IgD-negative memory B cell (primary cell): ENCODE measurements at regions not wholly inside any gene's neighbourhood (a gene's known extent, or its start where the extent isn't known, plus 50 kb on each side); places are given as distances from the start of the nearest gene placed in this dataset.

Experiments
- H3K27ac Mint-ChIP-seq, 3 donors: one replicate each; pipeline ENCODE4 v1.8.0; 2020 to 2022; ENCODE audit warnings: mild to moderate bottlenecking in 3 of 3, mixed read lengths in 3 of 3, moderate library complexity in 1 of 3
- H3K27me3 Mint-ChIP-seq: one replicate; pipeline ENCODE4 v1.8.0; 2021; ENCODE audit warnings: mixed read lengths
- H3K36me3 Mint-ChIP-seq: one replicate; pipeline ENCODE4 v1.8.0; 2020; ENCODE audit warnings: mild to moderate bottlenecking, mixed read lengths
- H3K4me1 Mint-ChIP-seq, 3 donors: one replicate each; pipeline ENCODE4 v1.8.0; 2020 to 2022; ENCODE audit warnings: mixed read lengths in 3 of 3, mild to moderate bottlenecking in 1 of 3
- H3K4me3 Mint-ChIP-seq, 4 donors: one replicate each; pipeline ENCODE4 v1.8.0; 2020 to 2022; ENCODE audit warnings: mild to moderate bottlenecking in 4 of 4, mixed read lengths in 4 of 4, moderate library complexity in 3 of 4
- H3K9me3 Mint-ChIP-seq, 3 donors: one replicate each; pipeline ENCODE4 v1.8.0; 2020 to 2021; ENCODE audit warnings: mixed read lengths in 3 of 3, mild to moderate bottlenecking in 1 of 3

DNA sequence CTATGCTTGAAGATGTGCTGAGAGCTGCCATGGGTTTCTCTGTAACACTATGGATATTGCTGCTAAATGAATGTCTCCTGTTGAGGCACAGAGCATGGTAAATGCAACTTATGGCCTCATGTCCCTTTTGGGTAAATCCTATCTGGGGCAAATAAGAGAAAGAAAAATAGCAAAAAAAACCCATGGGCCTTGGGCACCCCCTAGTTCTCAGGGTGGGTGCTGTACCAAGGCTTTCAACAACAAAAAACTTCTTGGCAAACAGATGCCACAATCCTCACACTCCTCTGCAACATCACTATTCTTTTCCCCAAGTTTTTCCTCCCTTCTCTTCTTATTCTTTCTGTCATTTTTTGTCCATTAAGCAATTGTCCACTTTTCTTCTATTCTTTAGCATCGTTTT, 340.1 kb upstream of the ROBO2 start:
- H3K9me3 Mint-ChIP-seq = peaks cover 6 to 14% (median 7%) of the 10 kb centered on the region in 3 donors
- H3K27me3 Mint-ChIP-seq = no peaks in the 10 kb centered on the region
- H3K4me3 Mint-ChIP-seq = no peak overlapping the region

DNA sequence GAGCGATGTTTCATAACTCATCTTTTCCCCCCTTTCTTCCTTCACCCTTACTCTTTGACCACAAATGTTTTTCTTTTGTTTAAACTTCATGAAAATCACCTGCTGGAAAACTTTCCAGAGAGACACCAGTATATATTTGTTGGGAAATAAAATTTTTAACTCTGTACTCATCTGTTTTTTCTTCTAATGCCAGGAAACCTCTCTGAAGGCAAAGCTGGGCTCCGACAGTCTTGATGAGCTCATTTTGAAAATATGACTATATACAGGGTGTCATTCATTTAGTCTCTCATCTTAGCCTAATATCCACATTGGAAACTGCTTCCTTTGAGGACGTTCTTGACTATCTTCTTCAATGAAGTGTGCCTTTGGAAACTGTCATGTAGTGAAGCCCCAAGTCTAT, 339.6 kb upstream of the ROBO2 start:
- H3K9me3 Mint-ChIP-seq = peaks cover 6 to 16% (median 7%) of the 10 kb centered on the region in 3 donors
- no peaks in the 10 kb centered on the region for H3K36me3 Mint-ChIP-seq
- H3K27ac Mint-ChIP-seq = no peak overlapping the region
- no peaks in the 10 kb centered on the region for H3K27me3 Mint-ChIP-seq
- no peaks in the 10 kb centered on the region for H3K4me1 Mint-ChIP-seq
- no peak overlapping the region for H3K4me3 Mint-ChIP-seq

More for the DNA sequence above, 340.1 kb upstream of the ROBO2 start:
- Mint-ChIP-seq H3K4me1 (no peaks in the 10 kb centered on the region), H3K27ac (no peak overlapping the region), H3K36me3 (no peaks in the 10 kb centered on the region)

DNA sequence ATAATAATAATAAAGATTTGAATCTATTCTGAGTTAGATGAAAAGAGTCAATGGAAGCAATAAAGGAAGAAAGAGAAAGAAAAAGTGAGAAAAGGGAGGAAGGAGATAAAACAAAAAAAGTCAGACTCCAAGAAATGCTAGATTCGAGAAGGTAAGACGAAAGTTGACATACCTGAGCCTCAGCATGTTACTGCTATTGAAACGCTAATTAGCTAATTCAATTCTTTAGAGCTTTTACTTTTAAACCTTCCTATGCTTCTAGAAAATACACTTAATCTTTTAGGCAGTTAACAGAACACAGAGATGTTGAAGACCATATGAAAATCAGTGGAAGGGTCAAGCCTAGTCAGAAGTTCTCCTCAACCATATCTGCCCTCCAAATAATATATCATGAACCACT, 337.2 kb upstream of the ROBO2 start:
- H3K4me3 Mint-ChIP-seq = no peak overlapping the region
- H3K9me3 Mint-ChIP-seq = peaks cover 4 to 17% (median 7%) of the 10 kb centered on the region in 3 donors
- H3K27ac Mint-ChIP-seq = no peak overlapping the region

DNA sequence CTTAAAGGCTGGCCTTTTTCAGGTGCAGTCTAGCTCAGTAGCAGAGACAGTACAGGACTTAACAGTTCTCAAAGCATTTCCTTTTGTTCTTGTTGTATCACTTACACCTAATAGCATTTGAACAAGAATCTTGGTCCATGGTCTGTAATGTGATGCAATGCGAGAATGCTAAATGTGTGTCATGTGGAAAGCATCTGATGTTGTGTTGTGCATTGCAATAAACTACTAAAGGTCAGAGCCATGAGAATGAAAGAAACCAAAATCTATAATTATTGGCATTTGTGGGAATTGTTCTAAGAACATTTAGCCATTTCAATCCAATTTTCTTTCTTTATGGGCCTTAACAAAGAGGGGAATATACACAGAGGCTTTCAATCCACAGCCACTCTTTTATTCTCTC, 324.5 kb upstream of the ROBO2 start:
- H3K4me3 Mint-ChIP-seq = no peak overlapping the region
- H3K9me3 Mint-ChIP-seq = peaks cover 2 to 13% (median 2%) of the 10 kb centered on the region in 3 donors
- H3K36me3 Mint-ChIP-seq = no peaks in the 10 kb centered on the region
- H3K4me1 Mint-ChIP-seq = no peaks in the 10 kb centered on the region
- no peak overlapping the region for H3K27ac Mint-ChIP-seq
- H3K27me3 Mint-ChIP-seq = no peaks in the 10 kb centered on the region

More for the DNA sequence above, 337.2 kb upstream of the ROBO2 start:
- no peaks in the 10 kb centered on the region for H3K36me3 Mint-ChIP-seq
- H3K27me3 Mint-ChIP-seq = no peaks in the 10 kb centered on the region
- H3K4me1 Mint-ChIP-seq = no peaks in the 10 kb centered on the region

DNA sequence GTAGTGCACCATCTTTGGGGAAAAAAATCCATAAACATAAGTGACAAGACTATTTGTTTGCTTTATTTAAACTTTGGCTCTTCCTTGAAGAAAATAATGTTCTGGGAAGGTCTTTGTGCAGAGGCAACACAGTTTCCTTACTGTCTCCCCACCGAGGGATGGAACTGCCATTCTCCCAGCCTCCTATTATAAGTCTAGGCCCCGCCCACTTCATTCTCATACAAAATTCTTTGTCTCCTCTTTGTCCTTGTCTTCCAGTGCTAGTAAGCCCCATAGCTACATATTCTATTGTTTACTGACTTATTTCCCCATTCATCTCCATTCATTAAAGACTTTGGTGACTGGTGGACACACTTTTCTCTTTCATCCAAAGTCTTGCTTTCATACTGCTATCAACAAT, 316.5 kb upstream of the ROBO2 start:
- Mint-ChIP-seq H3K4me1 (no peaks in the 10 kb centered on the region), H3K27me3 (no peaks in the 10 kb centered on the region), H3K9me3 (peaks cover 0 to 6% (median 2%) of the 10 kb centered on the region in 3 donors)

DNA sequence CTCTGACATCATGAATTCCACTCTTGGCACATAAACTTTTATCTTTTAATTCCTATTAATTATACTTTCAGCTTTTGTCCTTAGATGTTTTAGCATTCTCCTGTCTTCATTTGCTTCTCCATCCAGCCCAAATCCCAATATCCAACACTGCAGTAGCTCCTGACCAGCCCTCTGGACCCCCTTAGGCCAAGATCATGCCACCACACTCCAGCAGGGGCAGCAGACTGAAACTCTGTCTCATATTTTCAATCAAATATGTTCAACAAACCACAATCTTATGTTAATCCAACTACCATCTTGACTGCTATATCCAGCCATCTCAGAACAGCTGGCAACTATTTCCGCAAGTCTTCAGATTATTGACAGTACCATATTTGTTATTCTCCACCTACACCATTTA, 315.8 kb upstream of the ROBO2 start:
- Mint-ChIP-seq H3K9me3 (peaks cover 0 to 6% (median 3%) of the 10 kb centered on the region in 3 donors), H3K36me3 (no peaks in the 10 kb centered on the region), H3K27me3 (no peaks in the 10 kb centered on the region), H3K4me3 (no peak overlapping the region), H3K27ac (no peak overlapping the region), H3K4me1 (no peaks in the 10 kb centered on the region)

More for the DNA sequence above, 316.5 kb upstream of the ROBO2 start:
- Mint-ChIP-seq H3K4me3 (no peak overlapping the region), H3K27ac (no peak overlapping the region), H3K36me3 (no peaks in the 10 kb centered on the region)

DNA sequence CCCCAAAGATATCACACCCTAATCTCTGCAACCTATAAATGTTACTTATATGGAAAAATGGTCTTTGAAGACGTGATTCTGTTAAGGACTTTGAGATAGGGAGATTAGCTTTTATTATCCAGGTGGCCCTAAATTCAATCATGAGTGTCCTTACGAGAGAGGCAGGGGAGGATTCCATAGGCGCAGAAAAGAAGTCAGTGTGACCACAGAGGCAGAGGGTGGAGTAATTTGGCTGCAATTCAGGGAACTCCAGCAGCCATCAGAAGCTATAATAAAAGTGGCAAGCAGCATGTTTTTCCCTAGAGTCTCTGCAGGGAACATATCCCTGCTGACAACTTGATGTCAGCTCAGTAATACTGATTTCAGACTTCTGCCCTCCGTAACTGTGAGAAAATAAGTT, 315.2 kb upstream of the ROBO2 start:
- Mint-ChIP-seq H3K27me3 (no peaks in the 10 kb centered on the region), H3K27ac (no peak overlapping the region), H3K9me3 (peaks cover 0 to 6% (median 3%) of the 10 kb centered on the region in 3 donors)

DNA sequence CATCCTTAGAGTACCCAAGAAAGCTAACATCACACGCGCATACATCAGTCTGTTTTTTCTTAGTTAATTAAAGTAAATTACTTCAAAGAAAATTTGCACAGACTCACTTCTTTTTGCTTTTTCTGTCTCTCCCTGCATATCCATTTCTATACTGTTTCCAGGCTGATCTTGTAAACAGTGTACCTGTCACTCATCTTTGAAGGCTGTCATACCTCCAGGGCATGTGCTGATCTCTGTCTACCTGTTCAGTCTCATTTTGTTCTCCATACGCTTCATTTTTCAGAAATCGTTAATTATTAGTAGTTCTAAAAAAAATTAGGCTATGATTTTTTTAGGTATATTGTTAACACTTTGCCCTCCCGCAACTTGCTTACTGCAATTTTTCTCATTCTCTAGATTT, 313.9 kb upstream of the ROBO2 start:
- Mint-ChIP-seq H3K4me3 (no peak overlapping the region), H3K27me3 (no peaks in the 10 kb centered on the region), H3K9me3 (peaks cover 1 to 6% (median 3%) of the 10 kb centered on the region in 3 donors), H3K4me1 (no peaks in the 10 kb centered on the region), H3K36me3 (no peaks in the 10 kb centered on the region), H3K27ac (no peak overlapping the region)

More for the DNA sequence above, 315.2 kb upstream of the ROBO2 start:
- Mint-ChIP-seq H3K36me3 (no peaks in the 10 kb centered on the region), H3K4me1 (no peaks in the 10 kb centered on the region), H3K4me3 (no peak overlapping the region)

DNA sequence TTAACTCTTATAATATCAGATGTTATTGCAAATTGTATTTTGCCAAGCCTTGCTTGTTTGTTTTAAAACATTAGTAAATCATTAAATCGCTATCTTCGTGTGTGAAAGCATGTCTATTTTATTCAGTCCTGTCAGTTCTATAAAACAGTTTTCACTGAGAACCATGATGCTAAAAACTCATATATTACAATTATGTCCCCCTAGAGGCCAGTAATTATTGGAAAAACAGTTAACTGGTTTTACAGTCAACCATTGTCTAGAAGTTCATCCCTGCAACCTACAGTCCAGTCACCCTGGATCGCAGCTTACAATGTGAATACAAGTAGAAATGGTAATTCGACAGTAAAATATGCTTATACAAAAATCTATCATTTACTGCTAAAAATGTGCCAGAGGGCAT, 311.5 kb upstream of the ROBO2 start:
- Mint-ChIP-seq H3K36me3 (peaks cover 2% of the 10 kb centered on the region), H3K4me1 (no peaks in the 10 kb centered on the region), H3K27ac (no peak overlapping the region)

DNA sequence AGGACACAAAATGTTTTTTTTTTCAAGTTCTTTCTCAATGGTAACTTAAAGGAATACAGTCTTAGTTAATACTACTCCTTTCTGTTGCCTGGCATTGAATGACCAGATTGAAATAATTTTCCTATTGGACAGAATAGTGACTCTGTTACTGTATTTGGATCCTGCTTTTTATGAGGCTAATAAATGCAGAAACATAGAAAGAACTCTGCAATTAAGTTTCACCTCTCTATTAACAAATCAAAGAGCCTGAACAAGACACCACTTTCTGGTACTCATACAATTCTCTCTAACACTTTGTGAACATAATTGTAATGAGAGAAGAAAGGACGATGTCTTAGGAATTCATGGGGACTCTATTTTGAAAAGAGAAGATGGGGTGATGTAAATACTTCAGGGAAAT, 308.4 kb upstream of the ROBO2 start:
- H3K4me1 Mint-ChIP-seq = no peaks in the 10 kb centered on the region
- no peaks in the 10 kb centered on the region for H3K27me3 Mint-ChIP-seq
- H3K4me3 Mint-ChIP-seq = no peak overlapping the region
- H3K9me3 Mint-ChIP-seq = peaks cover 1 to 10% (median 7%) of the 10 kb centered on the region in 3 donors
- H3K27ac Mint-ChIP-seq = no peak overlapping the region
- H3K36me3 Mint-ChIP-seq = peaks cover 2% of the 10 kb centered on the region

More for the DNA sequence above, 311.5 kb upstream of the ROBO2 start:
- Mint-ChIP-seq H3K9me3 (peaks cover 1 to 16% (median 5%) of the 10 kb centered on the region in 3 donors), H3K27me3 (no peaks in the 10 kb centered on the region), H3K4me3 (no peak overlapping the region)

DNA sequence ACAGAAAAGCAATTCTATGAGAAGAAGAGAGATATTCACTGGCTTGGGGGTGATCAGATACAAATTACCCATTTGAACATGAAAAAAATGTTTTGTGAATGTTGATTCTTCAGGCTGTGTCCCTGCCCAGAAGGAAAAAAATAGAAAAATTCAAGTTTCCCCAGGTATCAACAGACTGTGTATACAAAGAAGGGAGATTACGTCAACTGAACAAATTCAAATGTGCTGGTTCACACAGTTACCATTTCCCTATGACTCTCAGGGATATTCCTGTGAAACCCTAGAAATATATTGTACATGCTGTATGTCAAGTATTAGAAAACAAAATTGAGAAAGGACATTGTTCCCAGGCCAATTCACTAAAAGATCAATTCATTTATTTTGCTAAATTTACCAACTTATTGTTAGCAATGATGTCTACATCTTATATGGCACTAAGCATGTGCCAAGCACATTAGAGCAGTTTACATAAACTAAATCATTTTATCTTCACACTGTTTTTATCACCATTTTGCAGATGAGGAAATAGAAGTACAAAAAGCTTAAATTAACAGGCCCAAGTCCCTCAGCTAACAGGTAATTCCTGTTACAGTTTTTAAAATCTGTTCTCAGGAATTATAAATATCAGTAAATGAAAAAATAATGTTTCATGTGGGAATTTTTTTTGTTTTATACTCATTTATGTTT, 306.7 kb upstream of the ROBO2 start:
- Mint-ChIP-seq H3K9me3 (peaks cover 5 to 14% (median 7%) of the 10 kb centered on the region in 3 donors), H3K4me1 (no peaks in the 10 kb centered on the region), H3K4me3 (no peak overlapping the region), H3K36me3 (peaks cover 2% of the 10 kb centered on the region), H3K27me3 (no peaks in the 10 kb centered on the region), H3K27ac (no peak overlapping the region)

DNA sequence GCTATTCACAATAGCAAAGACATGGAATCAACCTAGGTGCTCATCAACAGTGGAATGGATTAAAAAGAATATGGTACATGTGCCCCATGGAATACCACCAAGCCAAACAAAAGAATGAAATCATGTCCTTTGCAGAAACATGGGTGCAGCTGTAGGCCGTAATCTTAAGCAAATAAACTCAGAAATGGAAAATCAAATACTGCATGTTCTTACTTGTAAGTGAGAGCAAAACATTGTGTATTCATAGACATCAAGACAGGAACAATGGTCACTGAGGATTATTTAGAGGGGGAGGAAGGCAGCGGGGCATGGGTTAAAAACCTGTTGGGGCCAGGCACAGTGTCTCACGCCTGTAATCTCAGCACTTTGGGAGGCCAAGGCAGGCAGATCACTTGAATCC, 304.7 kb upstream of the ROBO2 start:
- Mint-ChIP-seq H3K27ac (no peak overlapping the region), H3K9me3 (peaks cover 7 to 22% (median 9%) of the 10 kb centered on the region in 3 donors), H3K27me3 (no peaks in the 10 kb centered on the region), H3K4me1 (no peaks in the 10 kb centered on the region), H3K36me3 (peaks cover 3% of the 10 kb centered on the region), H3K4me3 (no peak overlapping the region)

DNA sequence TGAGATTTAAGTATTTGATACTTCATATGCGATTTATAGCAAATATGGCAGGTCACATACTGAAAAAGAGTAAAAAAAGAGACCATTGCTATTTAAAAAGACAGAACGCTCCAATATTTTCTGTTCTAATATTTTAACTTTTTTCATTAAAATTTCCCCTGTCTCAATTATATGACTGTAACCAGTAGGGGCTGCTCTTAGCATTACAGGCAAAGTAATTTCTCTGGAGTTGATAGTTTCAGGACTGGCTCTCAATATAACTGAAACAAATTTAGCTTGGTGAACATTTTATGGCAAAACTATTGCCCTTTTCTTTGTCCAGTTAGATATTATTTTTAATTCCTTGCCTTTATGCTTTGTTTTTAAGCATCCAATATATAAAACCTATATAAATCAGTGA, 286.3 kb upstream of the ROBO2 start:
- H3K27me3 Mint-ChIP-seq = no peaks in the 10 kb centered on the region
- H3K9me3 Mint-ChIP-seq = peaks cover 2 to 3% (median 3%) of the 10 kb centered on the region in 3 donors
- no peaks in the 10 kb centered on the region for H3K4me1 Mint-ChIP-seq

DNA sequence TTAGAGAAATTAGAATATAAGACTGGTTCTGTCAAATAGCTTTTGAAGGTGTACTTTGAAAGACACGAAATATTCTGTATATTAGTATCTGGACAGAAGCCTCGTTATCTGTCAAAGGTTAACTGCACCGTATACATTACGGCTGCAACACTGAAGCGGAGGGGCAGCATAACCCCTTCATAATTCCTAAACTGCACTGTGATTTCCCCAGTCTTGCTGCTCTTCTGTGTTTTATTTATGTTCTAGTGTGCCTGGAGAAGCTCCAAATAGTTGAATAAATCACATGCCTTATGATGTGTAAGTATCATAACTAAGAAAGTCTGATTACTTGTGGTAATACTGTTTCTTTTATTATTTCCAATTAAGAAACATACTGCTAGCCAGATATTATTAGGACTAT, 285.7 kb upstream of the ROBO2 start:
- H3K4me1 Mint-ChIP-seq = no peaks in the 10 kb centered on the region
- H3K36me3 Mint-ChIP-seq = no peaks in the 10 kb centered on the region
- H3K27me3 Mint-ChIP-seq = no peaks in the 10 kb centered on the region

More for the DNA sequence above, 286.3 kb upstream of the ROBO2 start:
- H3K27ac Mint-ChIP-seq = no peak overlapping the region
- H3K36me3 Mint-ChIP-seq = no peaks in the 10 kb centered on the region
- no peak overlapping the region for H3K4me3 Mint-ChIP-seq

DNA sequence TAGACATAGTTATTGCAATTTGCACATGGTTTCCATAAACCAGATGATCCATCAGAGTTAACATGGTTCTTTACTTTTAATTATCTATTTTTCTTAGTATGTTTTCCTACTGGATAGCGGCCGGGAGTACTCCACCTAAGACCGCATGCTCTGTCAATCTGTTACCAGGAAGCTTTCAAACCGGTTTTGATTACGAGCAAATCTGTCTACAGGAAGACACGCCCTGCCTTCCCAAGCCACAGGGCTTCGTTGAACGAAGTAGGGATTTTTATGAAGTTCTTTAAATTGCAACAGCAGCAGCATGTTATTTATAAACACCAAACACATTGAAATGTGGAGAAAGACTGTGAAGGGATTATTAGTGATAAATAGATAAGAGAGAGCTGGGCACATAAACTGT, 283.3 kb upstream of the ROBO2 start:
- Mint-ChIP-seq H3K4me1 (no peaks in the 10 kb centered on the region), H3K27me3 (no peaks in the 10 kb centered on the region), H3K36me3 (no peaks in the 10 kb centered on the region), H3K4me3 (no peak overlapping the region), H3K9me3 (peaks cover 0 to 7% (median 2%) of the 10 kb centered on the region in 3 donors), H3K27ac (no peak overlapping the region)

More for the DNA sequence above, 285.7 kb upstream of the ROBO2 start:
- peaks cover 2 to 7% (median 3%) of the 10 kb centered on the region in 3 donors for H3K9me3 Mint-ChIP-seq
- no peak overlapping the region for H3K27ac Mint-ChIP-seq
- no peak overlapping the region for H3K4me3 Mint-ChIP-seq

DNA sequence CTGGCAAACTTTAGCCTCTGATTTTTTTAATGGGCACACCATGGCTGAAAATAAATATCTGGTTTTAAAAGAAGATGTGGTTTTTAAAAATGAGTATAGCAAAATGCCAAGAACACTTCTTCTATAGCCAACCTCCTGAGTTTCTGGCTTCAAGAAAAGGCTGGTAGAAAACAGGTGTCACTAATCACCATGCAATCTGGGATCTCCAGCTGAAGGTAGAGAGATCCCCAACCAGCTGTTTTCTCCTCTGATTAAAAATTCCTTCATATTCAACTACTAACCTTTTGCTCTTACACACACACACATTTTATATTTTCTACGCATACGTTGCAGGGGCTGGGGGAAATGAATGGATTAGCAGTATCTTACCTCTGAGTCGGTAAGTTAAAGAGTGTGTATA, 279.6 kb upstream of the ROBO2 start:
- Mint-ChIP-seq H3K27ac (no peak overlapping the region), H3K4me3 (no peak overlapping the region), H3K4me1 (no peaks in the 10 kb centered on the region), H3K9me3 (peaks cover 0 to 7% (median 2%) of the 10 kb centered on the region in 3 donors), H3K36me3 (no peaks in the 10 kb centered on the region), H3K27me3 (no peaks in the 10 kb centered on the region)
